Endodermal cell (in vitro differentiated cells): ENCODE measurements at regions not wholly inside any gene's neighbourhood (a gene's known extent, or its start where the extent isn't known, plus 50 kb on each side); places are given as distances from the start of the nearest gene placed in this dataset.

Experiments used
- DNase-seq: peaks from one replicate; pipeline ENCODE4 v3.0.0-alpha.2; 2017
- H3K27ac ChIP-seq: 2 replicates; pipeline ENCODE4 v1.5.1; 2013; ENCODE audit warnings: mild to moderate bottlenecking, low read depth, low read length, moderate library complexity
- H3K27me3 ChIP-seq: 2 replicates; pipeline ENCODE4 v1.6.1; 2013; ENCODE audit warnings: mild to moderate bottlenecking, low read length, moderate library complexity; ENCODE audit not compliant: insufficient read depth, control insufficient read depth, poor library complexity, severe bottlenecking
- H3K36me3 ChIP-seq: 2 replicates; pipeline ENCODE4 v1.7.0; 2013; ENCODE audit warnings: mild to moderate bottlenecking, low read length, moderate library complexity; ENCODE audit not compliant: control insufficient read depth, insufficient read depth
- H3K4me1 ChIP-seq: one replicate; pipeline ENCODE4 v1.7.0; 2013; ENCODE audit warnings: low read length; ENCODE audit not compliant: control insufficient read depth, insufficient read depth
- H3K4me3 ChIP-seq: 2 replicates; pipeline ENCODE4 v1.5.1; 2013; ENCODE audit warnings: mild to moderate bottlenecking, low read length, moderate library complexity
- H3K9ac ChIP-seq: 2 replicates; pipeline ENCODE4 v1.6.1; 2013; ENCODE audit warnings: mild to moderate bottlenecking, low read length, moderate library complexity; ENCODE audit not compliant: poor library complexity, severe bottlenecking; ENCODE audit errors: extremely low read depth
- H3K9me3 ChIP-seq: 2 replicates; pipeline ENCODE4 v1.6.1; 2013; ENCODE audit warnings: mild to moderate bottlenecking, low read length, moderate library complexity; ENCODE audit not compliant: control insufficient read depth
- H3K27ac Mint-ChIP-seq: 2 replicates; pipeline ENCODE4 v1.8.0; 2020; ENCODE audit warnings: mixed read lengths
- H3K27me3 Mint-ChIP-seq: 2 replicates; pipeline ENCODE4 v1.8.0; 2021; ENCODE audit warnings: mild to moderate bottlenecking, mixed read lengths; ENCODE audit not compliant: insufficient read depth
- H3K36me3 Mint-ChIP-seq: 2 replicates; pipeline ENCODE4 v1.8.0; 2020; ENCODE audit warnings: low read depth, mixed read lengths
- H3K4me1 Mint-ChIP-seq: 2 replicates; pipeline ENCODE4 v1.8.0; 2020; ENCODE audit warnings: mixed read lengths
- H3K4me3 Mint-ChIP-seq: 2 replicates; pipeline ENCODE4 v1.8.0; 2020; ENCODE audit warnings: mild to moderate bottlenecking, moderate library complexity, mixed read lengths
- H3K9me3 Mint-ChIP-seq: 2 replicates; pipeline ENCODE4 v1.8.0; 2020; ENCODE audit warnings: mild to moderate bottlenecking, mixed read lengths
- WGBS, 2 experiments: methylation state at CpG; one replicate each; pipeline versions ENCODE4 v1.1.5 to v1.1.7; 2013; ENCODE audit warnings: missing lambda C conversion rate in 2 of 2, mixed read lengths in 1 of 2; ENCODE audit not compliant: insufficient coverage in 1 of 2, insufficient read length in 1 of 2; 5-methylcytosine and 5-hydroxymethylcytosine counted together
- TF ChIP-seq, protein P1 (sequence below): fragments of 200-600 bp; sonication (generic); conservative IDR thresholded peaks from 2 replicates; pipeline ENCODE4 v1.5.0; 2021; ENCODE audit warnings: antibody characterized with exemption, mild to moderate bottlenecking

DNA sequence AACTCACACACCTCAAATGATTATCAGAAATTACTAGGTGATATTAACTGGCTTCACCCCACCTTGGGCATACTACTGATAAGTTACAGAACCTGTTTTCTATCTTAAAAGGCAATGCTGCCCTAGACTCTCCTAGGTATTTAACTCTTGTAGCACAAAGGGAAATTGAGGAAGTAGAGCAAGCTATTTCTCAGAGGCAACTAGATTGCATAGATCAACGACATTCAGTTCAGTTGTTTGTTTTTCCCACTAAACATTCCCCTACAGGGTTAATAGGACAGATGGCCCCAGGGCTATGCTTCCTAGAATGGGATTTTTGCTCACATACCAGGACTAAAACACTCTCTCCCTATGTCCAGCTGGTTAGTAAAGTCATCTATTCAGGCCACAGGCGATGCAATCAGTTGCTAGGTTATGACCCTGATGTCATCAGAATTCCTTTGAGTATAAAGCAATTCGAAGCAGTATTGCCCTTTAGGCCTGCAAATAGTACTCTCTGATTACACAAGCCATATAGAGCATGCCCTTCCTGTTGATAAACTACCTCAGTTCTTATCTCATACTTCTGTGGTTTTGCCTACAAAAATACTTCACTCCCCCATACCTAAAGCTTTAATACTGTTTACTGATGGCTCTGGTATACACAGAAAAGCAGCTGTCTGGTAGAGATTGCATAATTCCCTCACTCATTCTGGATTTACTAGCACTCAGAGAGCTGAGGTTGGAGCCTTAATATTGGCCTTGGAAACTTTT is 67.4 kb upstream of the ASCC3 start:
- no peaks in the 10 kb centered on the region for H3K27me3 Mint-ChIP-seq
- Histone ChIP-seq H3K4me3 (no peak overlapping the region), H3K4me1 (no peaks in the 10 kb centered on the region), H3K9ac (no peak overlapping the region), H3K27ac (no peak overlapping the region), H3K36me3 (no peaks in the 10 kb centered on the region), H3K27me3 (no peaks in the 10 kb centered on the region), H3K9me3 (peaks cover 29% of the 10 kb centered on the region)
- TF ChIP-seq, protein P1, sequence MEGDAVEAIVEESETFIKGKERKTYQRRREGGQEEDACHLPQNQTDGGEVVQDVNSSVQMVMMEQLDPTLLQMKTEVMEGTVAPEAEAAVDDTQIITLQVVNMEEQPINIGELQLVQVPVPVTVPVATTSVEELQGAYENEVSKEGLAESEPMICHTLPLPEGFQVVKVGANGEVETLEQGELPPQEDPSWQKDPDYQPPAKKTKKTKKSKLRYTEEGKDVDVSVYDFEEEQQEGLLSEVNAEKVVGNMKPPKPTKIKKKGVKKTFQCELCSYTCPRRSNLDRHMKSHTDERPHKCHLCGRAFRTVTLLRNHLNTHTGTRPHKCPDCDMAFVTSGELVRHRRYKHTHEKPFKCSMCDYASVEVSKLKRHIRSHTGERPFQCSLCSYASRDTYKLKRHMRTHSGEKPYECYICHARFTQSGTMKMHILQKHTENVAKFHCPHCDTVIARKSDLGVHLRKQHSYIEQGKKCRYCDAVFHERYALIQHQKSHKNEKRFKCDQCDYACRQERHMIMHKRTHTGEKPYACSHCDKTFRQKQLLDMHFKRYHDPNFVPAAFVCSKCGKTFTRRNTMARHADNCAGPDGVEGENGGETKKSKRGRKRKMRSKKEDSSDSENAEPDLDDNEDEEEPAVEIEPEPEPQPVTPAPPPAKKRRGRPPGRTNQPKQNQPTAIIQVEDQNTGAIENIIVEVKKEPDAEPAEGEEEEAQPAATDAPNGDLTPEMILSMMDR, result no peak
- DNase-seq, result no peak
- 68 to 93% methylated on average over 2 to 3 of the region's 3 CpGs for whole genome bisulfite sequencing, 2 experiments
- no peak overlapping the region for H3K27ac Mint-ChIP-seq
- peaks cover 4% of the 10 kb centered on the region for H3K36me3 Mint-ChIP-seq
- H3K9me3 Mint-ChIP-seq, result peaks cover 44% of the 10 kb centered on the region
- H3K4me1 Mint-ChIP-seq, result peaks cover 11% of the 10 kb centered on the region
- H3K4me3 Mint-ChIP-seq, result no peak overlapping the region

DNA sequence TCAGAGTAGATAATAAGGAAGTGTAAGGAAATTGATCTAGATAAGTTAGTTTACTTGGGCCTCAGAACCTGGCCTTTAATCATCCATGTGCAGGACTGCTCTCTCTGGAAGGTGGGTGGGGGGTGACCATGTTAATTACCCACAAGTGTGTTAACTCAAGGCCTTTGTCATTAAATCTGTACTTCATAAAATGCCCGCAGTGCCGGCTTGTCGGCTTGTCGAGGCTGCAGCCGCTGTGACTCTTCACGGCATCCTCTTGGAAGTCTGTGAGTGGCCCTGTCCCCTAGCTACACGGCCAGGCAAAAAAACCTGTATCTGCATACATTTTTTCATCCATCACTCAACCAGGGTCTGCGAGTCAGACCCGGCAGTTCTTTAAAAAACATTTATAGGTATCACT is 70.9 kb upstream of the ASCC3 start:
- Mint-ChIP-seq H3K27ac (no peak overlapping the region), H3K4me1 (peaks cover 11% of the 10 kb centered on the region), H3K27me3 (no peaks in the 10 kb centered on the region), H3K36me3 (no peaks in the 10 kb centered on the region), H3K9me3 (peaks cover 15% of the 10 kb centered on the region), H3K4me3 (no peak overlapping the region)
- Histone ChIP-seq H3K9ac (no peak overlapping the region), H3K27ac (no peak overlapping the region), H3K4me3 (no peak overlapping the region), H3K4me1 (no peaks in the 10 kb centered on the region), H3K27me3 (no peaks in the 10 kb centered on the region), H3K9me3 (peaks cover 12% of the 10 kb centered on the region), H3K36me3 (no peaks in the 10 kb centered on the region)
- DNase-seq, result peak; percentile 54
- TF ChIP-seq, protein P1, result no peak
- WGBS, 2 experiments, result 80 to 100% methylated on average over 1 to 9 of the region's 9 CpGs

DNA sequence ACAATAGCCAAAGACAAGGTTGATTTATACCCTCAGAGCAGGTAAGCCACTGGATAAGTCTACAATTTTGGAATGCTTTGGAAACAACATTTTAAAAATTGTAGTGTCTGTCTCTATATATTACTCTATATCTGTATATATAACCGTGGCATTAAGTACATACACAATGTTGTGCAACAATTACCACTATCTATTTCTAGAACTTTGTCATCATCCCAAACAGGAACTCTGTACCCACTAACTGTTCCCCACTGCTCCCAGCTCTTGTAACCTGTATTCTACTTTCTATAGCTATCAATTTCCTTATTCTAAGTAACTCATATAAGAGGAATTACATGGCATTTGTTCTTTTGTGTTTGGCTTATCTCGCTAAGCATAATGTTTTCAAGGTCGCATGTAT is 78.2 kb upstream of the ASCC3 start:
- no peak overlapping the region for H3K27ac Mint-ChIP-seq
- no peaks in the 10 kb centered on the region for H3K4me1 ChIP-seq
- no peaks in the 10 kb centered on the region for H3K36me3 ChIP-seq
- TF ChIP-seq, protein P1, result no peak
- no peaks in the 10 kb centered on the region for H3K9me3 ChIP-seq
- no peak for DNase-seq
- no peak overlapping the region for H3K9ac ChIP-seq
- WGBS, 2 experiments, result 97% methylated on average over 2 of the region's 3 CpGs; no CpG with 5 or more reads in 1 of the 2 experiments
- no peaks in the 10 kb centered on the region for H3K9me3 Mint-ChIP-seq
- H3K27me3 ChIP-seq, result no peaks in the 10 kb centered on the region
- H3K4me1 Mint-ChIP-seq, result peaks cover 11% of the 10 kb centered on the region
- no peak overlapping the region for H3K27ac ChIP-seq
- H3K27me3 Mint-ChIP-seq, result no peaks in the 10 kb centered on the region
- no peak overlapping the region for H3K4me3 Mint-ChIP-seq
- H3K4me3 ChIP-seq, result no peak overlapping the region
- H3K36me3 Mint-ChIP-seq, result no peaks in the 10 kb centered on the region
